ENCODE measurements at regions not wholly inside any gene's neighbourhood (a gene's known extent, or its start where the extent isn't known, plus 50 kb on each side); places are given as distances from the start of the nearest gene placed in this dataset.

GRCh38 chr1:79109445-79109844 is 102.9 kb upstream of the ADGRL4 start:
- POLR2A ChIA-PET, result no interaction called here
- Histone ChIP-seq H3K79me2 (ENCODE audit: insufficient read depth, low read depth, low read length) (no peaks in the 10 kb centered on the region), H3K9me3 (ENCODE audit: low read length) (no peaks in the 10 kb centered on the region), H3K9me2 (ENCODE audit: insufficient read depth, low read length) (no peaks in the 10 kb centered on the region), H3K4me1 (ENCODE audit: insufficient read depth, low read length, poor library complexity, severe bottlenecking) (no peaks in the 10 kb centered on the region), H3K36me3 (ENCODE audit: insufficient read depth, low read length) (no peaks in the 10 kb centered on the region), H4K20me1 (ENCODE audit: insufficient read depth, low read length) (no peaks in the 10 kb centered on the region), H3K4me3 (ENCODE audit: low read depth, low read length, poor library complexity, severe bottlenecking) (no peak overlapping the region), H3K27ac (ENCODE audit: low read depth, low read length, poor library complexity, severe bottlenecking) (no peak overlapping the region), H3K4me2 (ENCODE audit: low read length) (no peak overlapping the region), H2AFZ (ENCODE audit: low read length) (no peak overlapping the region)
- CTCF ChIA-PET (ENCODE audit: unreplicated experiment), result no interaction called here
- TF ChIP-seq EZH2phosphoT487 (IDR thresholded peaks at IDR 0.05; ENCODE audit: borderline replicate concordance, low read depth, low read length), result no peak
- no TSS peak for BruUV-seq (replicated peaks)
- no peak for DNase-seq (ENCODE audit: low spot score)
- intact Hi-C loops (cut with micrococcal nuclease; ENCODE audit: unreplicated experiment), result no loop called here

- Histone ChIP-seq H4K20me1 (ENCODE audit: insufficient read depth, low read length) (no peaks in the 10 kb centered on the region), H3K27ac (ENCODE audit: low read depth, low read length, poor library complexity, severe bottlenecking) (no peak overlapping the region), H2AFZ (ENCODE audit: low read length) (no peak overlapping the region), H3K79me2 (ENCODE audit: insufficient read depth, low read depth, low read length) (no peaks in the 10 kb centered on the region), H3K9me3 (ENCODE audit: low read length) (no peaks in the 10 kb centered on the region), H3K9me2 (ENCODE audit: insufficient read depth, low read length) (no peaks in the 10 kb centered on the region), H3K4me2 (ENCODE audit: low read length) (no peak overlapping the region), H3K4me1 (ENCODE audit: insufficient read depth, low read length, poor library complexity, severe bottlenecking) (no peaks in the 10 kb centered on the region), H3K36me3 (ENCODE audit: insufficient read depth, low read length) (no peaks in the 10 kb centered on the region), H3K4me3 (ENCODE audit: low read depth, low read length, poor library complexity, severe bottlenecking) (no peak overlapping the region)
- CTCF ChIA-PET (ENCODE audit: unreplicated experiment), result no interaction called here
- POLR2A ChIA-PET, result no interaction called here
- intact Hi-C loops (cut with micrococcal nuclease; ENCODE audit: unreplicated experiment), result no loop called here
- DNase-seq (ENCODE audit: low spot score), result no peak
- TF ChIP-seq CTCF (conservative IDR thresholded peaks at IDR 0.05; ENCODE audit: low read length) (no peak), EZH2phosphoT487 (IDR thresholded peaks at IDR 0.05; ENCODE audit: borderline replicate concordance, low read depth, low read length) (no peak)
- BruUV-seq (replicated peaks), result no TSS peak
Measured at GRCh38 chr1:79105500-79105899, 99.0 kb upstream of the ADGRL4 start.

GRCh38 chr1:79104617-79105016 is 98.1 kb upstream of the ADGRL4 start:
- POLR2A ChIA-PET, result no interaction called here
- no TSS peak for BruUV-seq (replicated peaks)
- Histone ChIP-seq H3K79me2 (ENCODE audit: insufficient read depth, low read depth, low read length) (no peaks in the 10 kb centered on the region), H2AFZ (ENCODE audit: low read length) (no peak overlapping the region), H3K36me3 (ENCODE audit: insufficient read depth, low read length) (no peaks in the 10 kb centered on the region), H3K27ac (ENCODE audit: low read depth, low read length, poor library complexity, severe bottlenecking) (no peak overlapping the region), H3K4me2 (ENCODE audit: low read length) (no peak overlapping the region), H3K4me3 (ENCODE audit: low read depth, low read length, poor library complexity, severe bottlenecking) (no peak overlapping the region), H3K9me2 (ENCODE audit: insufficient read depth, low read length) (no peaks in the 10 kb centered on the region), H4K20me1 (ENCODE audit: insufficient read depth, low read length) (no peaks in the 10 kb centered on the region), H3K9me3 (ENCODE audit: low read length) (no peaks in the 10 kb centered on the region), H3K4me1 (ENCODE audit: insufficient read depth, low read length, poor library complexity, severe bottlenecking) (no peaks in the 10 kb centered on the region)
- CTCF ChIA-PET (ENCODE audit: unreplicated experiment), result no interaction called here
- no peak for TF ChIP-seq EZH2phosphoT487 (IDR thresholded peaks at IDR 0.05; ENCODE audit: borderline replicate concordance, low read depth, low read length)
- no peak for TF ChIP-seq CTCF (conservative IDR thresholded peaks at IDR 0.05; ENCODE audit: low read length)
- intact Hi-C loops (cut with micrococcal nuclease; ENCODE audit: unreplicated experiment), result no loop called here
- no peak for DNase-seq (ENCODE audit: low spot score)
